Psoas muscle (tissue), 7 donors: ENCODE measurements at regions not wholly inside any gene's neighbourhood (a gene's known extent, or its start where the extent isn't known, plus 50 kb on each side); places are given as distances from the start of the nearest gene placed in this dataset.

Experiments used
- ATAC-seq, 4 donors: fragments of 200-7000 bp; cut with Tn5 transposase; one replicate each; pipeline ENCODE4 v1.9.1; 2020; ENCODE audit warnings: moderate library complexity in 3 of 4, mild to moderate bottlenecking in 2 of 4
- DNase-seq, 2 donors: peaks; one replicate each; pipeline ENCODE4 v3.0.0-alpha.2; 2020
- H3K27ac ChIP-seq: fragments of 200-600 bp; one replicate; pipeline ENCODE4 v1.8.0; 2022
- H3K27me3 ChIP-seq, 3 donors: fragments of 200-600 bp in 1 of 3; one replicate each; pipeline versions ENCODE4 v1.6.1 to v1.8.0; 2013 to 2022; ENCODE audit warnings: low read length in 2 of 3, mild to moderate bottlenecking in 2 of 3, moderate library complexity in 1 of 3; ENCODE audit not compliant: insufficient read depth in 3 of 3
- H3K36me3 ChIP-seq, 2 donors: fragments of 200-600 bp in 1 of 2; one replicate each; pipeline versions ENCODE4 v1.6.1 to v1.8.0; 2013 to 2022; ENCODE audit warnings: low read depth in 1 of 2, mild to moderate bottlenecking in 1 of 2, moderate library complexity in 1 of 2; ENCODE audit not compliant: insufficient read depth in 1 of 2
- H3K4me1 ChIP-seq: fragments of 200-600 bp; one replicate; pipeline ENCODE4 v1.8.0; 2022
- H3K4me3 ChIP-seq: fragments of 200-600 bp; one replicate; pipeline ENCODE4 v1.8.0; 2022; ENCODE audit warnings: mild to moderate bottlenecking
- H3K9me3 ChIP-seq: fragments of 200-600 bp; one replicate; pipeline ENCODE4 v1.8.0; 2022
- WGBS, 3 donors: extraction: QIAGEN DNeasy Blood & Tissue Kit; methylation state at CpG; one replicate each; pipeline versions ENCODE4 v1.1.6 to v1.1.7; 2013; 5-methylcytosine and 5-hydroxymethylcytosine counted together
- intact Hi-C, 2 donors: fragments of 100-400 bp; cut with DNase I; formaldehyde crosslinking; loops; one replicate each; pipeline versions ENCODE4 v1.11.0 to v1.14.2; 2022
- TF ChIP-seq, protein P1 (sequence below): fragments of 200-600 bp; IDR thresholded peaks from one replicate; pipeline ENCODE4 v1.8.0; 2022; ENCODE audit warnings: antibody characterized with exemption
- donor health status: healthy with polysubstance abuse.
- donor health status: DM: no; HTN: no; CAD: no; lungs with moderate emphysema.
- donor health status: Bipolar disorder and iron deficiency.
- donor health status: healthy.
- donor health status: DM: yes; HTN: yes; CAD: no.
- donor health status: DM: no; HTN: no; CAD: no.
- donor health status: DM: yes; HTN: yes; CAD: no.

DNA sequence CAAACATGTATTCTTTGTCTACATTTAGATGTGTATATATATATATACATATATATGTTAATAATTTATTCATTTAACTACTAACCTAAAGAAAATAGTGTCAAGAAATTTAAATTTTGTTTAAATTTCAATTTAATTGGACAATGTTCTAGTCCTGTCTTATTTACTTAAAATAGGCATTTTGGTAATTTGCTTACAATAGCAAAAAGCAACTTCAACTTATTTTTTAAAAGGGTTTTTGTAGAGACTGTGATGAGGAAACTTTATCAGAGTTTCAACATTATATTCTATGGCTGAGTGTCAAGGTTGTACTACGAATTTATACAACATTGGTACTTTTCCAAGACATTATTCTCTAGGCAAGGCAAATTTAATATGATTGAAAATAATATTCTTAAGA is 212.0 kb upstream of the ARSJ start:
- Histone ChIP-seq H3K4me3 (no peak overlapping the region), H3K27ac (no peak overlapping the region), H3K36me3 (no peaks in the 10 kb centered on the region), H3K4me1 (no peaks in the 10 kb centered on the region), H3K9me3 (no peaks in the 10 kb centered on the region), H3K27me3 (no peaks in the 10 kb centered on the region)
- 19 to 25% (median 21%) methylated on average over 1 of the region's 1 CpG for WGBS, 3 donors
- no peak for ATAC-seq
- TF ChIP-seq, protein P1, sequence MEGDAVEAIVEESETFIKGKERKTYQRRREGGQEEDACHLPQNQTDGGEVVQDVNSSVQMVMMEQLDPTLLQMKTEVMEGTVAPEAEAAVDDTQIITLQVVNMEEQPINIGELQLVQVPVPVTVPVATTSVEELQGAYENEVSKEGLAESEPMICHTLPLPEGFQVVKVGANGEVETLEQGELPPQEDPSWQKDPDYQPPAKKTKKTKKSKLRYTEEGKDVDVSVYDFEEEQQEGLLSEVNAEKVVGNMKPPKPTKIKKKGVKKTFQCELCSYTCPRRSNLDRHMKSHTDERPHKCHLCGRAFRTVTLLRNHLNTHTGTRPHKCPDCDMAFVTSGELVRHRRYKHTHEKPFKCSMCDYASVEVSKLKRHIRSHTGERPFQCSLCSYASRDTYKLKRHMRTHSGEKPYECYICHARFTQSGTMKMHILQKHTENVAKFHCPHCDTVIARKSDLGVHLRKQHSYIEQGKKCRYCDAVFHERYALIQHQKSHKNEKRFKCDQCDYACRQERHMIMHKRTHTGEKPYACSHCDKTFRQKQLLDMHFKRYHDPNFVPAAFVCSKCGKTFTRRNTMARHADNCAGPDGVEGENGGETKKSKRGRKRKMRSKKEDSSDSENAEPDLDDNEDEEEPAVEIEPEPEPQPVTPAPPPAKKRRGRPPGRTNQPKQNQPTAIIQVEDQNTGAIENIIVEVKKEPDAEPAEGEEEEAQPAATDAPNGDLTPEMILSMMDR = no peak
- intact Hi-C loops = no loop called here
- no peak for DNase-seq

DNA sequence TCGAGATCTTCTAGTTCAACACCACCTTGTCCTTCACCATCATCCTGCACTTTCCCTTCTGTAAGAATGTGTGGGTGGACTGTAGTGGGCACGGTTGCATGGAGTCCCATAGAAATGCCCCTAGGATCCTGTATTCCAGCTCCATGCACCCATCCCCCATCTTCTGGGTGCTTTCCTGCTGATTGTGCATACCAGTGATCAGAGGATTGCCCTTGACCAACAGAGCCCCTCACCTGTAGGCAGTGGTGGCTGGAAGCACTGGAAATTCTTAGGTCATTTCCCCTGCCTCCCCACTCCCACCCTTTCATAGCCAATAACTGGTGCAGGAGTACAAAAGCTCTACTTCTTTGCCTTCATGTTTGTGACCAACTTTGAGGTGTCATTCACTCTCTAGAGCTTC is 213.4 kb upstream of the ARSJ start:
- no peak overlapping the region for H3K4me3 ChIP-seq
- H3K27ac ChIP-seq = no peak overlapping the region
- 74 to 80% (median 79%) methylated on average over 2 of the region's 2 CpGs for WGBS, 3 donors
- no peak for DNase-seq
- H3K9me3 ChIP-seq = no peaks in the 10 kb centered on the region
- intact Hi-C loops = no loop called here
- ATAC-seq = no peak
- no peaks in the 10 kb centered on the region for H3K4me1 ChIP-seq
- H3K36me3 ChIP-seq = no peaks in the 10 kb centered on the region
- TF ChIP-seq, protein P1 = no peak
- H3K27me3 ChIP-seq = no peaks in the 10 kb centered on the region

DNA sequence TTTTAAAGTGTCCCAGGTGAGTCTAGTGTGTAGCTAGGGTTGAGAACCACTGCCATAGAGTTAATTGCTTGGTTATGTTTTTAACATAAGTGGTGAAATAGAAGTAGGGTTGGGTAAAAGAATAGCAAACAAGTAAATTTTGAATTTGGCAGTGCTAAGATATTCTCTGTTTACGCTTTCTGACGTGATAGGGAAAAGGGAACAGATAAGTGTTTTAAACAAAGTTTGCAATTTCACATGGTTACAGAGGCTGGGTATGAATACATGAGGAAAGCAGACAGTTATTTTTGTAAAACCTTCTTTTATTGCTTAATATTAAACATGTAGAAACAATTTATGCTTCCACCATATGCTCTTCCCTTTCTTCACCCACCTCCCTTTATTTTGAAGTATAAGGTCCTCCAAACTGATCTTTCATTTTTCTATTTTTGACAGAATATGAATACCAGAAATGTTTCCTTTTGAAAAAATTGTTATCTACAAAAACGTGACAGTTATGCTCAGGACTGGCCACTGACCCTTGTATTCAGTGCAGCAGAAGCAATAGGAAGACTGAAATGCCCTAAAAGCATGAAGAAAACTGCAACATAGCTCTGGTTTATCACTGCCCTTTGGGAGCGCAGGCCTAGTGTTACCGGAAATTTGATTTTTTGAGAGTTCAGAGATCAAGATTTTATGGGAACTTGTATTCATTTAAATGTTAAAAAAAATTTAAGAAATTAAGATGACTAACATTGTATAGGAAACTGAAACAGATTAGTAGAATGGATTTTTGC is 214.4 kb upstream of the ARSJ start:
- no peak overlapping the region for H3K27ac ChIP-seq
- TF ChIP-seq, protein P1 = no peak
- H3K9me3 ChIP-seq = no peaks in the 10 kb centered on the region
- DNase-seq = no peak
- H3K36me3 ChIP-seq = no peaks in the 10 kb centered on the region
- WGBS, 3 donors = 70 to 79% (median 71%) methylated on average over 5 of the region's 5 CpGs
- H3K27me3 ChIP-seq = no peaks in the 10 kb centered on the region
- H3K4me3 ChIP-seq = no peak overlapping the region
- ATAC-seq = no peak
- intact Hi-C loops = no loop called here
- H3K4me1 ChIP-seq = no peaks in the 10 kb centered on the region

DNA sequence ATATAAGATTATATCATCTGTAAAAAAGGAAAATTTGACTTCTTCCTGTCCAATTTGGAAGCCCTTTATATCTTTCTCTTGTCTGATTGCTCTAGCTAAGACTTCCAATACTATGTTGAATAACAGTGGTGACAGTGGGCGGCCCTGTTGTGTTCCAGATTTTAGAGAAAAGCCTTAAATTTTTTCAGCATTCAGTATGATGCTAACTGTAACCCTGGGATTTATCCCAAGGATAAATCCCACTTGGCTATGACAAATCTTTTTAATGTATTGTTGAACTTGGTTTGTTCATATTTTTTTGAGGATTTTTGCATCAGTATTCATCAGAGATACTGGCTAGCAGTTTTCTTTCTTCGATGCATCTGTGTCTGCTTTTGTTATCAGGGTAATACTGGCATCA is 217.2 kb upstream of the ARSJ start:
- Histone ChIP-seq H3K36me3 (no peaks in the 10 kb centered on the region), H3K9me3 (no peaks in the 10 kb centered on the region), H3K27ac (no peak overlapping the region), H3K27me3 (no peaks in the 10 kb centered on the region), H3K4me3 (no peak overlapping the region), H3K4me1 (no peaks in the 10 kb centered on the region)
- DNase-seq (no peak), ATAC-seq (no peak)
- intact Hi-C loops = no loop called here
- WGBS, 3 donors = 63 to 79% (median 77%) methylated on average over 2 of the region's 2 CpGs
- TF ChIP-seq, protein P1 = no peak

DNA sequence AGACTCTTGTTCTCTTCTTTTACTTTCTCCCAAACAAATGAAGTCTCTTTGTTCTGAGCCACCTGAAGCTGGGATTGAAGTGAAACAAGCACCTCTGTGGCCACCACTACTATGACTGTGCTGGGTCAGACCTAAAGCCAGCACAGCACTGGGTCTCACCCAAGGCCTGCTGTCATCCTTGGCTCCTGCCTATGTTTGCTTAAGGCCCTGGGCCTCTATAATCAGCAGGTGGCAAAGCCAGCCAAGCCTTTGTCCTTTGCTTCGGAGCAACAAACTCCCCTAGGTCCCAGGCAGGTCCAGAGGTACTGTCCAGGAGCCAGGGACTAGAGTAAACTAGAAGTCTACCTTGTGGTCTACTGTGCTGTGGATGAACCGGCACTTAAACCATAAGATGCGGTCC is 220.6 kb upstream of the ARSJ start:
- ATAC-seq = no peak
- no peaks in the 10 kb centered on the region for H3K9me3 ChIP-seq
- H3K36me3 ChIP-seq = no peaks in the 10 kb centered on the region
- intact Hi-C loops = no loop called here
- TF ChIP-seq, protein P1 = no peak
- 90 to 94% (median 91%) methylated on average over 3 of the region's 3 CpGs for WGBS, 3 donors
- H3K27ac ChIP-seq = no peak overlapping the region
- H3K4me3 ChIP-seq = no peak overlapping the region
- no peaks in the 10 kb centered on the region for H3K4me1 ChIP-seq
- no peaks in the 10 kb centered on the region for H3K27me3 ChIP-seq
- no peak for DNase-seq
